ENCODE measurements at regions not wholly inside any gene's neighbourhood (a gene's known extent, or its start where the extent isn't known, plus 50 kb on each side); places are given as distances from the start of the nearest gene placed in this dataset.

GRCh38 chr12:90091809-90092208, 383.2 kb upstream of the ATP2B1 start:
- no peaks in the 10 kb centered on the region for H3K27me3 ChIP-seq (ENCODE audit: control insufficient read depth, insufficient read depth, low read length)
- H3K4me3 ChIP-seq (replicated peaks in 1 of 4; ENCODE audit: control extremely low read depth in 1 of 4, insufficient read depth in 1 of 4, low read depth in 3 of 4, low read length in 4 of 4): no peak overlapping the region
- peak overlapping the region; percentile 35 for H3K4me2 ChIP-seq (ENCODE audit: extremely low read depth, insufficient read depth, low read length)
- no peaks in the 10 kb centered on the region for H3K9me3 ChIP-seq (ENCODE audit: control insufficient read depth, insufficient read depth, low read depth, low read length)
- H3K4me1 ChIP-seq (ENCODE audit: control insufficient read depth, extremely low read depth, insufficient read depth, low read length): peaks cover 9% of the 10 kb centered on the region
- no peaks in the 10 kb centered on the region for H3K79me2 ChIP-seq (ENCODE audit: control insufficient read depth, insufficient read depth, low read length)
- TF ChIP-seq, protein P1, sequence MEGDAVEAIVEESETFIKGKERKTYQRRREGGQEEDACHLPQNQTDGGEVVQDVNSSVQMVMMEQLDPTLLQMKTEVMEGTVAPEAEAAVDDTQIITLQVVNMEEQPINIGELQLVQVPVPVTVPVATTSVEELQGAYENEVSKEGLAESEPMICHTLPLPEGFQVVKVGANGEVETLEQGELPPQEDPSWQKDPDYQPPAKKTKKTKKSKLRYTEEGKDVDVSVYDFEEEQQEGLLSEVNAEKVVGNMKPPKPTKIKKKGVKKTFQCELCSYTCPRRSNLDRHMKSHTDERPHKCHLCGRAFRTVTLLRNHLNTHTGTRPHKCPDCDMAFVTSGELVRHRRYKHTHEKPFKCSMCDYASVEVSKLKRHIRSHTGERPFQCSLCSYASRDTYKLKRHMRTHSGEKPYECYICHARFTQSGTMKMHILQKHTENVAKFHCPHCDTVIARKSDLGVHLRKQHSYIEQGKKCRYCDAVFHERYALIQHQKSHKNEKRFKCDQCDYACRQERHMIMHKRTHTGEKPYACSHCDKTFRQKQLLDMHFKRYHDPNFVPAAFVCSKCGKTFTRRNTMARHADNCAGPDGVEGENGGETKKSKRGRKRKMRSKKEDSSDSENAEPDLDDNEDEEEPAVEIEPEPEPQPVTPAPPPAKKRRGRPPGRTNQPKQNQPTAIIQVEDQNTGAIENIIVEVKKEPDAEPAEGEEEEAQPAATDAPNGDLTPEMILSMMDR (conservative IDR thresholded peaks at IDR 0.05 in 1 of 2, IDR thresholded peaks at IDR 0.05 in 1 of 2; ENCODE audit: low read depth in 1 of 2, low read length in 2 of 2): no peak
- TF ChIP-seq EZH2 (IDR thresholded peaks at IDR 0.05; ENCODE audit: low read length, missing control alignments): no peak
- H3K9ac ChIP-seq (ENCODE audit: insufficient read depth, low read length): no peak overlapping the region
- no peaks in the 10 kb centered on the region for H3K36me3 ChIP-seq (ENCODE audit: control insufficient read depth, insufficient read depth, low read length)
- H4K20me1 ChIP-seq (ENCODE audit: control insufficient read depth, extremely low read depth, insufficient read depth, low read length): no peaks in the 10 kb centered on the region
- no peak for DNase-seq (ENCODE audit: low read depth in 2 of 2)
- H3K27ac ChIP-seq (ENCODE audit: insufficient read depth, low read length): peak overlapping the region; percentile 23
- H2AFZ ChIP-seq (ENCODE audit: low read length): no peak overlapping the region

- Histone ChIP-seq H3K27me3 (ENCODE audit: control insufficient read depth, insufficient read depth, low read length) (no peaks in the 10 kb centered on the region), H3K9ac (ENCODE audit: insufficient read depth, low read length) (no peak overlapping the region), H3K27ac (ENCODE audit: insufficient read depth, low read length) (peak overlapping the region; percentile 42), H4K20me1 (ENCODE audit: control insufficient read depth, extremely low read depth, insufficient read depth, low read length) (no peaks in the 10 kb centered on the region), H3K4me2 (ENCODE audit: extremely low read depth, insufficient read depth, low read length) (peak overlapping the region; percentile 48), H2AFZ (ENCODE audit: low read length) (peak overlapping the region; percentile 3), H3K79me2 (ENCODE audit: control insufficient read depth, insufficient read depth, low read length) (no peaks in the 10 kb centered on the region), H3K4me1 (ENCODE audit: control insufficient read depth, extremely low read depth, insufficient read depth, low read length) (peaks cover 9% of the 10 kb centered on the region), H3K4me3 (replicated peaks in 1 of 4; ENCODE audit: control extremely low read depth in 1 of 4, insufficient read depth in 1 of 4, low read depth in 3 of 4, low read length in 4 of 4) (no peak overlapping the region), H3K9me3 (ENCODE audit: control insufficient read depth, insufficient read depth, low read depth, low read length) (no peaks in the 10 kb centered on the region), H3K36me3 (ENCODE audit: control insufficient read depth, insufficient read depth, low read length) (no peaks in the 10 kb centered on the region)
- TF ChIP-seq, protein P1 (conservative IDR thresholded peaks at IDR 0.05 in 1 of 2, IDR thresholded peaks at IDR 0.05 in 1 of 2; ENCODE audit: low read depth in 1 of 2, low read length in 2 of 2): no peak
- no peak for TF ChIP-seq EZH2 (IDR thresholded peaks at IDR 0.05; ENCODE audit: low read length, missing control alignments)
- DNase-seq (ENCODE audit: low read depth in 2 of 2): peak; percentile 96 to 97
Observed at GRCh38 chr12:90090929-90091651, 382.5 kb upstream of the ATP2B1 start.

GRCh38 chr12:90086281-90086680, 377.6 kb upstream of the ATP2B1 start:
- H3K27me3 ChIP-seq (ENCODE audit: control insufficient read depth, insufficient read depth, low read length): no peaks in the 10 kb centered on the region
- H3K9me3 ChIP-seq (ENCODE audit: control insufficient read depth, insufficient read depth, low read depth, low read length): no peaks in the 10 kb centered on the region
- H3K36me3 ChIP-seq (ENCODE audit: control insufficient read depth, insufficient read depth, low read length): no peaks in the 10 kb centered on the region
- H3K27ac ChIP-seq (ENCODE audit: insufficient read depth, low read length): no peak overlapping the region
- peak in 1 of 2 donors; percentile 40 for DNase-seq (ENCODE audit: low read depth in 2 of 2)
- TF ChIP-seq EZH2 (IDR thresholded peaks at IDR 0.05; ENCODE audit: low read length, missing control alignments): no peak
- TF ChIP-seq, protein P1 (conservative IDR thresholded peaks at IDR 0.05 in 1 of 2, IDR thresholded peaks at IDR 0.05 in 1 of 2; ENCODE audit: low read depth in 1 of 2, low read length in 2 of 2): no peak
- peak overlapping the region; percentile 65 for H3K4me2 ChIP-seq (ENCODE audit: extremely low read depth, insufficient read depth, low read length)
- H2AFZ ChIP-seq (ENCODE audit: low read length): no peak overlapping the region
- no peaks in the 10 kb centered on the region for H3K79me2 ChIP-seq (ENCODE audit: control insufficient read depth, insufficient read depth, low read length)
- no peak overlapping the region for H3K9ac ChIP-seq (ENCODE audit: insufficient read depth, low read length)
- H3K4me3 ChIP-seq (replicated peaks in 1 of 4; ENCODE audit: control extremely low read depth in 1 of 4, insufficient read depth in 1 of 4, low read depth in 3 of 4, low read length in 4 of 4): no peak overlapping the region
- H4K20me1 ChIP-seq (ENCODE audit: control insufficient read depth, extremely low read depth, insufficient read depth, low read length): no peaks in the 10 kb centered on the region
- H3K4me1 ChIP-seq (ENCODE audit: control insufficient read depth, extremely low read depth, insufficient read depth, low read length): peaks cover 10% of the 10 kb centered on the region
